HEK293 (cell line): ENCODE measurements at regions not wholly inside any gene's neighbourhood (a gene's known extent, or its start where the extent isn't known, plus 50 kb on each side); places are given as distances from the start of the nearest gene placed in this dataset.

Experiments used
- CTCF ChIA-PET: fragments of 350-600 bp; formaldehyde crosslinking; extraction: SDS; loops from one replicate; lab custom pipeline; 2021; ENCODE audit warnings: antibody characterized with exemption; lab: Yijun Ruan, JAX
- POLR2A ChIA-PET: fragments of 300-600 bp; formaldehyde crosslinking; extraction: SDS; loops from one replicate; lab custom pipeline; 2020; ENCODE audit warnings: antibody characterized with exemption, inconsistent platforms; lab: Yijun Ruan, JAX
- H3K27ac ChIP-seq: fragments of 200-500 bp; sonication (Bioruptor generic); 2 replicates; pipeline ENCODE4 v1.5.1; 2014; ENCODE audit warnings: low read depth, low read length, control low read depth, inconsistent platforms; ENCODE audit errors: extremely low read depth
- H3K36me3 ChIP-seq, 2 experiments: fragments of 200-500 bp in 1 of 2; sonication (Bioruptor generic) in 1 of 2; 1 replicate in 1 of 2; 2 replicates in 1 of 2; pipeline ENCODE4 v1.5.1; 2014 to 2017; ENCODE audit warnings: inconsistent platforms in 2 of 2, low read length in 2 of 2; ENCODE audit not compliant: control insufficient read depth in 2 of 2, insufficient read depth in 1 of 2
- H3K4me1 ChIP-seq: fragments of 200-500 bp; sonication (Bioruptor generic); 2 replicates; pipeline ENCODE4 v1.5.1; 2014; ENCODE audit warnings: mild to moderate bottlenecking, low read length, inconsistent platforms; ENCODE audit not compliant: control insufficient read depth, insufficient read depth
- H3K4me3 ChIP-seq: 2 replicates; pipeline ENCODE4 v1.5.1; 2011; ENCODE audit warnings: low read depth, mild to moderate bottlenecking, control low read depth, low read length, moderate library complexity
- H3K9me3 ChIP-seq: fragments of 200-500 bp; sonication (Bioruptor generic); 2 replicates; pipeline ENCODE4 v1.5.1; 2014; ENCODE audit warnings: low read depth, low read length, inconsistent platforms; ENCODE audit not compliant: control insufficient read depth, insufficient read depth
- GLIS1 ChIP-seq: fragments of 450-650 bp; formaldehyde crosslinking; IDR thresholded peaks from 2 replicates; pipeline ENCODE4 v1.5.1; 2016; ENCODE audit warnings: missing biosample characterization, missing genetic modification characterization
- HOXD13 ChIP-seq: sonication (generic); formaldehyde crosslinking; IDR thresholded peaks from 2 replicates; pipeline ENCODE4 v1.8.0; 2022; ENCODE audit warnings: missing genetic modification reagents, borderline replicate concordance
- KLF10 ChIP-seq: fragments of 450-650 bp; IDR thresholded peaks from 2 replicates; pipeline ENCODE4 v1.5.1; 2018; ENCODE audit warnings: missing biosample characterization, mild to moderate bottlenecking, missing genetic modification characterization
- MYNN ChIP-seq: fragments of 450-650 bp; formaldehyde crosslinking; IDR thresholded peaks from 2 replicates; pipeline ENCODE4 v1.5.1; 2016; ENCODE audit warnings: missing biosample characterization, missing genetic modification characterization, borderline replicate concordance
- TCF7L2 ChIP-seq: IDR thresholded peaks from 2 replicates; pipeline ENCODE4 v1.6.1; 2011; ENCODE audit warnings: low read depth, mild to moderate bottlenecking, inconsistent platforms, low read length, moderate library complexity, borderline replicate concordance
- YY1 ChIP-seq: fragments of 450-650 bp; formaldehyde crosslinking; IDR thresholded peaks from 2 replicates; pipeline ENCODE4 v1.5.1; 2018; ENCODE audit warnings: missing biosample characterization, missing genetic modification characterization
- ZBTB21 ChIP-seq: fragments of 450-650 bp; formaldehyde crosslinking; IDR thresholded peaks from 2 replicates; pipeline ENCODE4 v1.5.1; 2017; ENCODE audit warnings: missing biosample characterization, missing genetic modification characterization
- ZBTB48 ChIP-seq: fragments of 450-650 bp; formaldehyde crosslinking; IDR thresholded peaks from 2 replicates; pipeline ENCODE4 v1.5.1; 2016; ENCODE audit warnings: missing biosample characterization, missing genetic modification characterization
- ZNF138 ChIP-seq: fragments of 450-650 bp; formaldehyde crosslinking; IDR thresholded peaks from 2 replicates; pipeline ENCODE4 v1.5.1; 2016; ENCODE audit warnings: missing biosample characterization, missing genetic modification characterization, borderline replicate concordance
- ZNF169 ChIP-seq: fragments of 450-650 bp; formaldehyde crosslinking; IDR thresholded peaks from 2 replicates; pipeline ENCODE4 v1.5.1; 2016; ENCODE audit warnings: missing biosample characterization, missing genetic modification characterization
- ZNF19 ChIP-seq: fragments of 450-650 bp; formaldehyde crosslinking; IDR thresholded peaks from 2 replicates; pipeline ENCODE4; 2016; ENCODE audit warnings: missing biosample characterization, missing genetic modification characterization, low read depth
- ZNF24 ChIP-seq: fragments of 450-650 bp; formaldehyde crosslinking; IDR thresholded peaks from 2 replicates; pipeline ENCODE4 v1.5.1; 2016; ENCODE audit warnings: missing biosample characterization, missing genetic modification characterization
- ZNF274 ChIP-seq, 2 experiments: fragments of 200-500 bp in 1 of 2; fragments of 450-650 bp in 1 of 2; sonication (Bioruptor generic) in 1 of 2; formaldehyde crosslinking in 1 of 2; IDR thresholded peaks; 2 replicates each; pipeline versions ENCODE4 v1.5.1 to v1.6.1; 2014 to 2016; ENCODE audit warnings: borderline replicate concordance in 1 of 2, inconsistent platforms in 1 of 2, low read length in 1 of 2, missing biosample characterization in 1 of 2, missing genetic modification characterization in 1 of 2
- ZNF324 ChIP-seq: fragments of 450-650 bp; formaldehyde crosslinking; IDR thresholded peaks from 2 replicates; pipeline ENCODE4 v1.5.1; 2016; ENCODE audit warnings: missing biosample characterization, missing genetic modification characterization
- ZNF341 ChIP-seq: fragments of 450-650 bp; formaldehyde crosslinking; IDR thresholded peaks from 2 replicates; pipeline ENCODE4; 2016; ENCODE audit warnings: low read depth, missing biosample characterization, missing genetic modification characterization
- ZNF366 ChIP-seq: fragments of 450-650 bp; formaldehyde crosslinking; conservative IDR thresholded peaks from 2 replicates; pipeline ENCODE4 v1.5.1; 2016; ENCODE audit warnings: missing biosample characterization, missing genetic modification characterization
- ZNF391 ChIP-seq: fragments of 450-650 bp; formaldehyde crosslinking; IDR thresholded peaks from 2 replicates; pipeline ENCODE4 v1.5.1; 2016; ENCODE audit warnings: low read depth, missing biosample characterization, missing genetic modification characterization, borderline replicate concordance
- ZNF426 ChIP-seq: fragments of 450-650 bp; formaldehyde crosslinking; IDR thresholded peaks from 2 replicates; pipeline ENCODE4 v1.5.1; 2017; ENCODE audit warnings: missing biosample characterization, missing genetic modification characterization, mild to moderate bottlenecking, inconsistent platforms, moderate library complexity
- ZNF585B ChIP-seq: fragments of 450-650 bp; formaldehyde crosslinking; IDR thresholded peaks from 2 replicates; pipeline ENCODE4 v1.5.1; 2016; ENCODE audit warnings: missing biosample characterization, missing genetic modification characterization
- ZNF654 ChIP-seq: fragments of 450-650 bp; formaldehyde crosslinking; IDR thresholded peaks from 2 replicates; pipeline ENCODE4 v1.5.1; 2016; ENCODE audit warnings: low read depth, missing biosample characterization, missing genetic modification characterization
- ZNF670 ChIP-seq: fragments of 450-650 bp; formaldehyde crosslinking; IDR thresholded peaks from 2 replicates; pipeline ENCODE4 v1.5.1; 2016; ENCODE audit warnings: missing biosample characterization, missing genetic modification characterization, low read depth
- ZNF677 ChIP-seq: fragments of 450-650 bp; IDR thresholded peaks from 2 replicates; pipeline ENCODE4 v1.5.0; 2018; ENCODE audit warnings: missing biosample characterization, mild to moderate bottlenecking, missing genetic modification characterization, moderate library complexity
- ZNF707 ChIP-seq: fragments of 450-650 bp; formaldehyde crosslinking; IDR thresholded peaks from 2 replicates; pipeline ENCODE4 v1.5.1; 2016; ENCODE audit warnings: missing biosample characterization, missing genetic modification characterization
- ZSCAN16 ChIP-seq: fragments of 450-650 bp; formaldehyde crosslinking; IDR thresholded peaks from 2 replicates; pipeline ENCODE4 v1.5.1; 2016; ENCODE audit warnings: missing biosample characterization, missing genetic modification characterization
- ZSCAN23 ChIP-seq: fragments of 450-650 bp; formaldehyde crosslinking; IDR thresholded peaks from 2 replicates; pipeline ENCODE4 v1.5.1; 2016; ENCODE audit warnings: missing biosample characterization, missing genetic modification characterization
- ZXDB ChIP-seq: fragments of 450-650 bp; formaldehyde crosslinking; IDR thresholded peaks from 2 replicates; pipeline ENCODE4 v1.5.1; 2016; ENCODE audit warnings: missing biosample characterization, missing genetic modification characterization
- TF ChIP-seq, protein P1 (sequence below): fragments of 450-650 bp; formaldehyde crosslinking; IDR thresholded peaks from 2 replicates; pipeline ENCODE4 v1.5.1; 2016; ENCODE audit warnings: missing biosample characterization, missing genetic modification characterization
- TF ChIP-seq, protein P2 (sequence below): fragments of 450-650 bp; formaldehyde crosslinking; IDR thresholded peaks from 2 replicates; pipeline ENCODE4 v1.5.1; 2016; ENCODE audit warnings: missing biosample characterization, missing genetic modification characterization

DNA sequence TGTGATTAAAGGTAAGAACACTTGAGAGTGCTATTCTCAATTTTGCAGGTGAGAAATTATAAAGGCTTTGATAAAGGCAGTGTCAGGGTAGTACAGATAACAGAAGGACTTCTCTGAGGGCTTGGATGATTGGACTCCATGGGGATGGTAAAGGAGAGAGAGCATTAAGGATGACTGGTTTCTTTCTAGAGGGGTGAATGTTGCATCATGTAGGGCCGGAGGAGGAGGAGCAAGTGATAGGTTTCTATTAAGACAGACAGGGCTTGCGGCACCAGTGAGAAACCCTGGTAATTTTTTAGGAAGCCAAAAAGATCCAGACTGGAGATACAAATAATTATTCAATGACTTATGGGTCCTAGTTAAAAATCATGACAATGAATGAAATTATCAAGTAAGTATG lies 230.7 kb upstream of the MME start:
- H3K4me3 ChIP-seq = no peak overlapping the region
- H3K4me1 ChIP-seq = no peaks in the 10 kb centered on the region
- no peaks in the 10 kb centered on the region for H3K9me3 ChIP-seq
- CTCF ChIA-PET = no interaction called here
- no peak for TF ChIP-seq TCF7L2
- no peak for TF ChIP-seq ZNF654 (tag by site-specific recombination)
- TF ChIP-seq ZSCAN23 (tag by site-specific recombination) = no peak
- no peak for TF ChIP-seq ZNF341 (tag by site-specific recombination)
- no peak for TF ChIP-seq ZNF366 (tag by site-specific recombination)
- no peak for TF ChIP-seq HOXD13 (CRISPR knock-in tag)
- no peak for TF ChIP-seq ZNF324 (tag by site-specific recombination)
- TF ChIP-seq, protein P1, sequence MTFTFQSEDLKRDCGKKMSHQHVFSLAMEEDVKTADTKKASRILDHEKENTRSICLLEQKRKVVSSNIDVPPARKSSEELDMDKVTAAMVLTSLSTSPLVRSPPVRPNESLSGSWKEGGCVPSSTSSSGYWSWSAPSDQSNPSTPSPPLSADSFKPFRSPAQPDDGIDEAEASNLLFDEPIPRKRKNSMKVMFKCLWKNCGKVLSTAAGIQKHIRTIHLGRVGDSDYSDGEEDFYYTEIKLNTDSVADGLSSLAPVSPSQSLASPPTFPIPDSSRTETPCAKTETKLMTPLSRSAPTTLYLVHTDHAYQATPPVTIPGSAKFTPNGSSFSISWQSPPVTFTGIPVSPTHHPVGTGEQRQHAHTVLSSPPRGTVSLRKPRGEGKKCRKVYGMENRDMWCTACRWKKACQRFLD = no peak
- TF ChIP-seq ZNF19 = no peak
- TF ChIP-seq, protein P2, sequence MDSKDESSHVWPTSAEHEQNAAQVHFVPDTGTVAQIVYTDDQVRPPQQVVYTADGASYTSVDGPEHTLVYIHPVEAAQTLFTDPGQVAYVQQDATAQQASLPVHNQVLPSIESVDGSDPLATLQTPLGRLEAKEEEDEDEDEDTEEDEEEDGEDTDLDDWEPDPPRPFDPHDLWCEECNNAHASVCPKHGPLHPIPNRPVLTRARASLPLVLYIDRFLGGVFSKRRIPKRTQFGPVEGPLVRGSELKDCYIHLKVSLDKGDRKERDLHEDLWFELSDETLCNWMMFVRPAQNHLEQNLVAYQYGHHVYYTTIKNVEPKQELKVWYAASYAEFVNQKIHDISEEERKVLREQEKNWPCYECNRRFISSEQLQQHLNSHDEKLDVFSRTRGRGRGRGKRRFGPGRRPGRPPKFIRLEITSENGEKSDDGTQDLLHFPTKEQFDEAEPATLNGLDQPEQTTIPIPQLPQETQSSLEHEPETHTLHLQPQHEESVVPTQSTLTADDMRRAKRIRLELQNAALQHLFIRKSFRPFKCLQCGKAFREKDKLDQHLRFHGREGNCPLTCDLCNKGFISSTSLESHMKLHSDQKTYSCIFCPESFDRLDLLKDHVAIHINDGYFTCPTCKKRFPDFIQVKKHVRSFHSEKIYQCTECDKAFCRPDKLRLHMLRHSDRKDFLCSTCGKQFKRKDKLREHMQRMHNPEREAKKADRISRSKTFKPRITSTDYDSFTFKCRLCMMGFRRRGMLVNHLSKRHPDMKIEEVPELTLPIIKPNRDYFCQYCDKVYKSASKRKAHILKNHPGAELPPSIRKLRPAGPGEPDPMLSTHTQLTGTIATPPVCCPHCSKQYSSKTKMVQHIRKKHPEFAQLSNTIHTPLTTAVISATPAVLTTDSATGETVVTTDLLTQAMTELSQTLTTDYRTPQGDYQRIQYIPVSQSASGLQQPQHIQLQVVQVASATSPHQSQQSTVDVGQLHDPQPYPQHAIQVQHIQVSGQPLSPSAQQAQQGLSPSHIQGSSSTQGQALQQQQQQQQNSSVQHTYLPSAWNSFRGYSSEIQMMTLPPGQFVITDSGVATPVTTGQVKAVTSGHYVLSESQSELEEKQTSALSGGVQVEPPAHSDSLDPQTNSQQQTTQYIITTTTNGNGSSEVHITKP (tag by site-specific recombination) = no peak
- no peak for TF ChIP-seq ZNF24
- TF ChIP-seq ZNF677 (tag by site-specific recombination) = no peak
- no peak for TF ChIP-seq ZNF138 (tag by site-specific recombination)
- TF ChIP-seq ZSCAN16 = no peak
- TF ChIP-seq ZNF585B (tag by site-specific recombination) = no peak
- H3K27ac ChIP-seq = no peak overlapping the region
- POLR2A ChIA-PET = no interaction called here
- no peaks in the 10 kb centered on the region for H3K36me3 ChIP-seq

DNA sequence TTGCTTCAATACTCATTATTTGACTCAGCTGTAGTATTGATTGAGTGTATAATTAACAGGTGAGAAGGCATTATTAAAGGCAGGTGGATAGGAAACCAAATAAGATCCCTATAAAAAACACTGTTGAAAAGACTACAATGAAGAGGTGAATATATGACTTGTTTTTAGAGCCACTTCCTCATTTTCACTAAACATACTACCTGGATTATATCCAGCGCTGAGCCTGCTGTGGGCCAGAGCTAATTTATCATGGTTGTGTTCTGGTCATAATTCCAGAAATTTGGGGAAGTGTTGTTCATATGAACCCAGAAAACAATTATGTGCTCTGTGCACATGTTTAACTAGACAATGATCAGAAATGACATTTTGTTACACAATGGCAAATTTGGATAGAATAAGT lies 235.3 kb upstream of the MME start:
- no peaks in the 10 kb centered on the region for H3K4me1 ChIP-seq
- TF ChIP-seq ZNF670 (tag by site-specific recombination) (no peak), ZNF169 (no peak), MYNN (tag by site-specific recombination) (no peak), ZNF654 (tag by site-specific recombination) (no peak), YY1 (no peak), ZNF391 (tag by site-specific recombination) (no peak), ZNF274 (IDR thresholded peaks at IDR 0.05; ENCODE audit: low read length) (no peak), ZNF274 (tag by site-specific recombination; IDR thresholded peaks at IDR 0.05; ENCODE audit: borderline replicate concordance) (no peak), ZNF707 (no peak), ZBTB21 (tag by site-specific recombination) (no peak), ZNF426 (tag by site-specific recombination) (no peak), ZNF19 (no peak), GLIS1 (tag by site-specific recombination) (no peak), ZXDB (tag by site-specific recombination) (no peak), ZBTB48 (tag by site-specific recombination) (no peak), KLF10 (tag by site-specific recombination) (no peak)
- no peak overlapping the region for H3K4me3 ChIP-seq
- no peak overlapping the region for H3K27ac ChIP-seq
- H3K9me3 ChIP-seq = no peaks in the 10 kb centered on the region
- no peaks in the 10 kb centered on the region for H3K36me3 ChIP-seq
- CTCF ChIA-PET = interaction anchor here (0.6 kb wide), 1 partner anchor 381 kb away, joined by 3 read pairs; no protein-coding TSS in a partner anchor
- POLR2A ChIA-PET = no interaction called here
